HepG2 (cell line): ENCODE measurements at regions not wholly inside any gene's neighbourhood (a gene's known extent, or its start where the extent isn't known, plus 50 kb on each side); places are given as distances from the start of the nearest gene placed in this dataset.

Experiments
- ATAC-seq: fragments of 200-7000 bp; cut with Tn5 transposase; 3 replicates; pipeline ENCODE4 v1.9.1; 2020; ENCODE audit warnings: mild to moderate bottlenecking, moderate library complexity
- BruUV-seq: library from RNA; stranded (reverse); fragments of 400-500 nt; replicated peaks from 2 replicates; lab custom pipeline; 2021; lab: Mats Ljungman, UMichigan
- CTCF ChIA-PET: fragments of 300-600 bp; formaldehyde crosslinking; extraction: SDS; loops from one replicate; lab custom pipeline; 2021; ENCODE audit warnings: low total read pairs, inconsistent platforms, low intra/inter-chr PET ratio; lab: Yijun Ruan, JAX
- POLR2A ChIA-PET: fragments of 350-600 bp; sonication (Branson Sonifier 250); formaldehyde crosslinking; loops from one replicate; lab custom pipeline; 2020; ENCODE audit warnings: antibody characterized with exemption, inconsistent platforms; lab: Yijun Ruan, JAX
- DNase-seq: peaks from one replicate; pipeline ENCODE4 v3.0.0-alpha.2; 2015; ENCODE audit warnings: low spot score
- FAIRE-seq: peaks from 3 replicates; lab custom pipeline; 2011; peaks lifted over from hg19 to GRCh38; lab: Jason Lieb, UNC
- H2AFZ ChIP-seq: one replicate; pipeline ENCODE4 v1.6.1; 2011; ENCODE audit warnings: low read length, inconsistent platforms
- H3K27ac ChIP-seq: fragments of 300-600 bp; 3 replicates; pipeline ENCODE4 v1.8.0; 2011; ENCODE audit warnings: mixed run types, mild to moderate bottlenecking, mixed read lengths, low read length, inconsistent platforms; ENCODE audit not compliant: insufficient read depth; ENCODE audit errors: extremely low read length
- H3K27me3 ChIP-seq, 2 experiments: fragments of 200-600 bp in 1 of 2; 2 replicates in 1 of 2; 3 replicates in 1 of 2; pipeline versions ENCODE4 v1.6.0 to v1.8.0; 2011; ENCODE audit warnings: low read length in 2 of 2, mild to moderate bottlenecking in 2 of 2, moderate library complexity in 2 of 2, inconsistent platforms in 1 of 2; ENCODE audit not compliant: insufficient read depth in 2 of 2, control insufficient read depth in 1 of 2
- H3K36me3 ChIP-seq, 2 experiments: fragments of 200-600 bp in 1 of 2; replicated peaks in 1 of 2; 2 replicates in 1 of 2; 3 replicates in 1 of 2; pipeline versions ENCODE4 v1.5.1 to v1.8.0; 2011; ENCODE audit warnings: low read length in 2 of 2, inconsistent platforms in 1 of 2; ENCODE audit not compliant: insufficient read depth in 2 of 2, control insufficient read depth in 1 of 2
- H3K4me1 ChIP-seq: 2 replicates; pipeline ENCODE4 v1.5.1; 2012; ENCODE audit warnings: low read length, inconsistent platforms; ENCODE audit not compliant: insufficient read depth
- H3K4me2 ChIP-seq: 2 replicates; pipeline ENCODE4 v1.6.0; 2011; ENCODE audit warnings: low read depth, low read length, inconsistent platforms
- H3K4me3 ChIP-seq, 3 experiments: fragments of 200-600 bp in 1 of 3; sonication (generic), shearing (Covaris generic) in 1 of 3; replicated peaks in 1 of 3; 2 replicates each; pipeline ENCODE4 v1.5.1; 2011 to 2016; ENCODE audit warnings: low read length in 3 of 3, inconsistent platforms in 2 of 3, low read depth in 2 of 3, mild to moderate bottlenecking in 2 of 3, control low read depth in 1 of 3, mixed read lengths in 1 of 3; ENCODE audit not compliant: insufficient read depth in 1 of 3
- H3K79me2 ChIP-seq: one replicate; pipeline ENCODE4 v1.6.1; 2011; ENCODE audit warnings: low read length, inconsistent platforms; ENCODE audit not compliant: insufficient read depth
- H3K9ac ChIP-seq: 2 replicates; pipeline ENCODE4 v1.6.0; 2011; ENCODE audit warnings: mild to moderate bottlenecking, low read depth, low read length, inconsistent platforms; ENCODE audit not compliant: insufficient read depth
- H3K9me3 ChIP-seq: 2 replicates; pipeline ENCODE4 v1.5.1; 2012; ENCODE audit warnings: mild to moderate bottlenecking, low read length
- H4K20me1 ChIP-seq: 2 replicates; pipeline ENCODE4 v1.6.0; 2011; ENCODE audit warnings: inconsistent platforms, mild to moderate bottlenecking, low read length, moderate library complexity; ENCODE audit not compliant: insufficient read depth
- BORCS8-MEF2B ChIP-seq: sonication (generic); formaldehyde crosslinking; IDR thresholded peaks from 2 replicates; pipeline ENCODE4 v1.8.0; 2022; ENCODE audit warnings: mild to moderate bottlenecking, missing genetic modification reagents
- KLF6 ChIP-seq: IDR thresholded peaks from 2 replicates; pipeline ENCODE4 v1.8.0; 2016; ENCODE audit warnings: missing biosample characterization, missing genetic modification reagents
- ZNF343 ChIP-seq: sonication (generic); formaldehyde crosslinking; IDR thresholded peaks from 2 replicates; pipeline ENCODE4 v1.4.0; 2020; ENCODE audit warnings: mild to moderate bottlenecking, missing genetic modification reagents
- ZNF460 ChIP-seq: sonication (generic); formaldehyde crosslinking; IDR thresholded peaks from 2 replicates; pipeline ENCODE4 v1.5.1; 2020; ENCODE audit warnings: missing genetic modification reagents, mild to moderate bottlenecking, borderline replicate concordance
- whole genome bisulfite sequencing: methylation state at CpG from one replicate; pipeline ENCODE4 v1.1.6; 2017; ENCODE audit warnings: low lambda C conversion rate; 5-methylcytosine and 5-hydroxymethylcytosine counted together
- in situ Hi-C: cut with HindIII; loops from 2 replicates; pipeline ENCODE4 v1.10.0; 2017; ENCODE audit warnings: low pct_unique_long_range_greater_than_20kb; ENCODE audit not compliant: extremely low pct_ligation_motif_present
- intact Hi-C: fragments of 100-400 bp; cut with micrococcal nuclease; formaldehyde crosslinking; loops from one replicate; pipeline ENCODE4 v1.10.0; 2022; ENCODE audit not compliant: unreplicated experiment
- TF ChIP-seq, protein P1 (sequence below): sonication (generic); formaldehyde crosslinking; IDR thresholded peaks from 2 replicates; pipeline ENCODE4 v1.8.1; 2022; ENCODE audit warnings: low read depth, mild to moderate bottlenecking, missing genetic modification reagents
- TF ChIP-seq, protein P2 (sequence below): sonication (generic); formaldehyde crosslinking; IDR thresholded peaks from 2 replicates; pipeline ENCODE4 v1.9.0; 2021; ENCODE audit warnings: missing genetic modification reagents, mild to moderate bottlenecking, borderline replicate concordance
- TF ChIP-seq, protein P3 (sequence below): sonication (generic); formaldehyde crosslinking; IDR thresholded peaks from 2 replicates; pipeline ENCODE4 v1.5.0; 2020; ENCODE audit warnings: missing genetic modification reagents

DNA sequence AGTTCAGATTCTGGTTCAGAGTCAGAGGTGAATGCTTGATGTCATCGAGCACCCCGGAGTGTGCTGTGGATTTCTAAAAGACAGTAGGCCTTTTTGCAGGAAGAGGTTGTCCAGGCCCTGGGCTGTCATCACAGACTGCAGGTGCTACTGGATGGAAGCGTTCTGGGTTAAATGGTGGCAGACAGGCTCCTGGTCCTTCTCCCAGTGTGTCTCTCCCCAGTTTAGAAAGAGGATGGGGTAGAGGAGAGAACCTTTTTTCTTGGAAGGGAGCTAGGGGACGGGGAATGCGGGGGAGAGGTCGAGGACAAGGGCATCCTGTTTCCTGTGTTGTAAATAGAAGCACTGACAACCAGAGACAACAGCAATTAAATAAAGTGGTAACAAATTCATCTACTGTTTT, 102.3 kb upstream of the NUDT6 start:
- POLR2A ChIA-PET = no interaction called here
- DNase-seq (no peak), FAIRE-seq (no peak), ATAC-seq (no peak)
- intact Hi-C loops (no loop called here), in situ Hi-C loops (no loop called here)
- H3K27ac ChIP-seq = no peak overlapping the region
- no peaks in the 10 kb centered on the region for H3K9me3 ChIP-seq
- H3K36me3 ChIP-seq = peaks cover 1 to 6% of the 10 kb centered on the region in 2 experiments; a peak in 2 of 5 replicates
- no peak overlapping the region for H3K4me2 ChIP-seq
- H3K4me3 ChIP-seq = no peak overlapping the region
- CTCF ChIA-PET = no interaction called here
- no peaks in the 10 kb centered on the region for H4K20me1 ChIP-seq
- TF ChIP-seq, protein P1, sequence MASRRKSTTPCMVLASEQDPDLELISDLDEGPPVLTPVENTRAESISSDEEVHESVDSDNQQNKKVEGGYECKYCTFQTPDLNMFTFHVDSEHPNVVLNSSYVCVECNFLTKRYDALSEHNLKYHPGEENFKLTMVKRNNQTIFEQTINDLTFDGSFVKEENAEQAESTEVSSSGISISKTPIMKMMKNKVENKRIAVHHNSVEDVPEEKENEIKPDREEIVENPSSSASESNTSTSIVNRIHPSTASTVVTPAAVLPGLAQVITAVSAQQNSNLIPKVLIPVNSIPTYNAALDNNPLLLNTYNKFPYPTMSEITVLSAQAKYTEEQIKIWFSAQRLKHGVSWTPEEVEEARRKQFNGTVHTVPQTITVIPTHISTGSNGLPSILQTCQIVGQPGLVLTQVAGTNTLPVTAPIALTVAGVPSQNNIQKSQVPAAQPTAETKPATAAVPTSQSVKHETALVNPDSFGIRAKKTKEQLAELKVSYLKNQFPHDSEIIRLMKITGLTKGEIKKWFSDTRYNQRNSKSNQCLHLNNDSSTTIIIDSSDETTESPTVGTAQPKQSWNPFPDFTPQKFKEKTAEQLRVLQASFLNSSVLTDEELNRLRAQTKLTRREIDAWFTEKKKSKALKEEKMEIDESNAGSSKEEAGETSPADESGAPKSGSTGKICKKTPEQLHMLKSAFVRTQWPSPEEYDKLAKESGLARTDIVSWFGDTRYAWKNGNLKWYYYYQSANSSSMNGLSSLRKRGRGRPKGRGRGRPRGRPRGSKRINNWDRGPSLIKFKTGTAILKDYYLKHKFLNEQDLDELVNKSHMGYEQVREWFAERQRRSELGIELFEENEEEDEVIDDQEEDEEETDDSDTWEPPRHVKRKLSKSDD = no peak
- no peak for TF ChIP-seq ZNF343 (CRISPR knock-in tag)
- TF ChIP-seq, protein P2, sequence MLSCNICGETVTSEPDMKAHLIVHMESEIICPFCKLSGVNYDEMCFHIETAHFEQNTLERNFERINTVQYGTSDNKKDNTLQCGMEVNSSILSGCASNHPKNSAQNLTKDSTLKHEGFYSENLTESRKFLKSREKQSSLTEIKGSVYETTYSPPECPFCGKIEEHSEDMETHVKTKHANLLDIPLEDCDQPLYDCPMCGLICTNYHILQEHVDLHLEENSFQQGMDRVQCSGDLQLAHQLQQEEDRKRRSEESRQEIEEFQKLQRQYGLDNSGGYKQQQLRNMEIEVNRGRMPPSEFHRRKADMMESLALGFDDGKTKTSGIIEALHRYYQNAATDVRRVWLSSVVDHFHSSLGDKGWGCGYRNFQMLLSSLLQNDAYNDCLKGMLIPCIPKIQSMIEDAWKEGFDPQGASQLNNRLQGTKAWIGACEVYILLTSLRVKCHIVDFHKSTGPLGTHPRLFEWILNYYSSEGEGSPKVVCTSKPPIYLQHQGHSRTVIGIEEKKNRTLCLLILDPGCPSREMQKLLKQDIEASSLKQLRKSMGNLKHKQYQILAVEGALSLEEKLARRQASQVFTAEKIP (CRISPR knock-in tag) = no peak
- TF ChIP-seq, protein P3, sequence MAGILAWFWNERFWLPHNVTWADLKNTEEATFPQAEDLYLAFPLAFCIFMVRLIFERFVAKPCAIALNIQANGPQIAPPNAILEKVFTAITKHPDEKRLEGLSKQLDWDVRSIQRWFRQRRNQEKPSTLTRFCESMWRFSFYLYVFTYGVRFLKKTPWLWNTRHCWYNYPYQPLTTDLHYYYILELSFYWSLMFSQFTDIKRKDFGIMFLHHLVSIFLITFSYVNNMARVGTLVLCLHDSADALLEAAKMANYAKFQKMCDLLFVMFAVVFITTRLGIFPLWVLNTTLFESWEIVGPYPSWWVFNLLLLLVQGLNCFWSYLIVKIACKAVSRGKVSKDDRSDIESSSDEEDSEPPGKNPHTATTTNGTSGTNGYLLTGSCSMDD = no peak
- TF ChIP-seq ZNF460 (CRISPR knock-in tag) = no peak
- TF ChIP-seq BORCS8-MEF2B = no peak
- no peak for TF ChIP-seq KLF6 (CRISPR knock-in tag)
- no peaks in the 10 kb centered on the region for H3K4me1 ChIP-seq
- no peak overlapping the region for H2AFZ ChIP-seq
- BruUV-seq = no TSS peak
- no peaks in the 10 kb centered on the region for H3K79me2 ChIP-seq
- no peak overlapping the region for H3K9ac ChIP-seq
- H3K27me3 ChIP-seq = no peaks in the 10 kb centered on the region
- WGBS = 93% methylated on average over 4 of the region's 6 CpGs
